ENCODE measurements at regions not wholly inside any gene's neighbourhood (a gene's known extent, or its start where the extent isn't known, plus 50 kb on each side); places are given as distances from the start of the nearest gene placed in this dataset.

DNA sequence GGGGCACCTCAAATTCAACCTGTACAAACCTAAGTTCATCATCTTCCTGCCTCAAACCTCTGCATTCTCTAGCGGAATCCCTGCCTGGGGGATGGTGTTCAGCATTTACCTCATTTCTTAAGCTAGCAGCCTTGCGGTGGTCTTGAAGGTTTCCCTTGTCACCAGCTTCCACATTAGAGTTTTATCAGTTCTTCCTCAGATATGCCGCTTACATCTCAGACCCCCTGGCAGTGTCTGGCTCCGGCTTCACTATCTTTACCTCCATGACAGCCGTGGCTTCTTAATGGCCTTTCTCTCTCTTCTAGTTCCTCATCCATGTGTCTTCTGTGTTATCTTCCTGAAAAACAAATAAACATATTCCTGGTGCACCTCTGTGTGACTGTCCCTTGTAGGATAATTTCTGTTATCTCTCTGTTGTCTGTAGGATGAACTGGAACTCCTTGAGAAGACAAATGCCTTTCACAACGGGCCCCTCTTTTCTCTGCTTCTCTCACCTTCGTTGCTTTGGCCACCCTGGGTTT, 101.1 kb upstream of the BMPER start:
- no peaks in the 10 kb centered on the region for H4K20me1 ChIP-seq (ENCODE audit: insufficient read depth)
- H3K4me3 ChIP-seq (replicated peaks in 1 of 2; ENCODE audit: low read depth in 1 of 2, low read length in 2 of 2): no peak overlapping the region
- no peaks in the 10 kb centered on the region for H3K9me2 ChIP-seq (ENCODE audit: insufficient read depth)
- no peak overlapping the region for H3K9ac ChIP-seq (ENCODE audit: low read length)
- ChIA-PET RAD21 (ENCODE audit: low non-redundant PET in 1 of 2, low total read pairs in 2 of 2, uncharacterized antibody in 2 of 2, unreplicated experiment in 2 of 2) (no interaction called here), CTCF (no interaction called here), POLR2A (no interaction called here)
- peaks cover 4% of the 10 kb centered on the region; the same call in 1 of the 2 replicates for H3K27me3 ChIP-seq (ENCODE audit: insufficient read depth, low read length)
- H3K9me3 ChIP-seq (ENCODE audit: control insufficient read depth in 1 of 2, insufficient read depth in 1 of 2, low read depth in 1 of 2, low read length in 2 of 2): no peaks in the 10 kb centered on the region
- H2AFZ ChIP-seq (ENCODE audit: low read depth, low read length, poor library complexity, severe bottlenecking): no peak overlapping the region
- DNase-seq (ENCODE audit: low read depth, low spot score) (no peak), ATAC-seq (no peak)
- no peak overlapping the region for H3K4me2 ChIP-seq (ENCODE audit: low read length)
- TF ChIP-seq ZNF274 (IDR thresholded peaks at IDR 0.05; ENCODE audit: low read depth, low read length) (no peak), SP1 (IDR thresholded peaks at IDR 0.05; ENCODE audit: low read depth) (no peak), CBX3 (IDR thresholded peaks at IDR 0.05; ENCODE audit: low read depth) (no peak), ZFX (IDR thresholded peaks at IDR 0.05) (no peak)
- no TSS peak for BruUV-seq (replicated peaks)
- H3K4me1 ChIP-seq (ENCODE audit: control insufficient read depth in 1 of 2, insufficient read depth in 2 of 2, low read length in 2 of 2): 0 out of 4 replicates have a peak, but pooled peaks cover 0 to 5% of the 10 kb centered on the region in 2 experiments
- no peaks in the 10 kb centered on the region for H3K36me3 ChIP-seq (ENCODE audit: control insufficient read depth in 1 of 2, insufficient read depth in 2 of 2, low read length in 2 of 2)
- no peak overlapping the region for H3K27ac ChIP-seq (ENCODE audit: low read depth, low read length)
- intact Hi-C loops (cut with micrococcal nuclease): no loop called here
- H3K79me2 ChIP-seq (ENCODE audit: insufficient read depth, low read length): no peaks in the 10 kb centered on the region

DNA sequence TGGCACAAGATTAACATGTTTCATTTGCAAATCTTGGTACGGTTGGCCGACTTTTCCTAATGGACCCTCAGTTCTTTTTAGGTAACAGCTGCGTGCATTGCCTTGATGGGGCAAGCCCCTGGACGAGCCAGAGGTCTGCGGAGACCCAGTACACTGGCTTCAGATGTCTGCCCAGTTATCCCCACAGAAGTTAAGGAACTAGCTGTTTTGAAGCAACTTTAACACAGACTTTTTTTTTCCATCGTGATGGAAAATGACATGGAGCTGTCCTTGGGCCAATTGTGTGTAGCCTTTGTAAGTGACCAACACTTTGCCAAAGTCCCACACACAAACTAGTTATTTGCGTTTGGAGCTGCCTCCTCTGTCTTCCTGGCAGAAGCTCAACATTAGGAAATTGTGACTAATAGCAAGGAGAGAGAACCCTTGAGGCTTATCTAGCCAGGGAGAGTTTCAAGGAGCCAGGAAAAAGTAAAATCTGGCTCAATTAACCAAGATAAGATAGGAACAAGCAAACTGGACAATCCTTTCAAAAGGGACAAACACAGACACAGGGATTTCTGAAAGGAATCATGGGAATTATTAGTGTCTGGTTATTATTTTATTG, 99.6 kb upstream of the BMPER start:
- Histone ChIP-seq H3K27ac (ENCODE audit: low read depth, low read length) (no peak overlapping the region), H3K9me2 (ENCODE audit: insufficient read depth) (no peaks in the 10 kb centered on the region), H3K9ac (ENCODE audit: low read length) (no peak overlapping the region), H3K4me2 (ENCODE audit: low read length) (no peak overlapping the region), H3K27me3 (ENCODE audit: insufficient read depth, low read length) (peaks cover 4% of the 10 kb centered on the region; the same call in 1 of the 2 replicates), H4K20me1 (ENCODE audit: insufficient read depth) (no peaks in the 10 kb centered on the region), H3K9me3 (ENCODE audit: control insufficient read depth in 1 of 2, insufficient read depth in 1 of 2, low read depth in 1 of 2, low read length in 2 of 2) (no peaks in the 10 kb centered on the region), H3K36me3 (ENCODE audit: control insufficient read depth in 1 of 2, insufficient read depth in 2 of 2, low read length in 2 of 2) (no peaks in the 10 kb centered on the region), H2AFZ (ENCODE audit: low read depth, low read length, poor library complexity, severe bottlenecking) (no peak overlapping the region), H3K4me3 (replicated peaks in 1 of 2; ENCODE audit: low read depth in 1 of 2, low read length in 2 of 2) (no peak overlapping the region), H3K4me1 (ENCODE audit: control insufficient read depth in 1 of 2, insufficient read depth in 2 of 2, low read length in 2 of 2) (0 out of 4 replicates have a peak, but pooled peaks cover 0 to 5% of the 10 kb centered on the region in 2 experiments), H3K79me2 (ENCODE audit: insufficient read depth, low read length) (no peaks in the 10 kb centered on the region)
- POLR2A ChIA-PET: no interaction called here
- DNase-seq (ENCODE audit: low read depth, low spot score) (no peak), ATAC-seq (no peak)
- no TSS peak for BruUV-seq (replicated peaks)
- RAD21 ChIA-PET (ENCODE audit: low non-redundant PET in 1 of 2, low total read pairs in 2 of 2, uncharacterized antibody in 2 of 2, unreplicated experiment in 2 of 2): no interaction called here
- CTCF ChIA-PET: interaction anchor here (1.2 kb wide), 1 partner anchor 89 kb away, joined by 3 read pairs; no protein-coding TSS in a partner anchor
- TF ChIP-seq POLR2AphosphoS5 (IDR thresholded peaks at IDR 0.05; ENCODE audit: low read depth, low read length): no peak
- no peak for TF ChIP-seq JUND (IDR thresholded peaks at IDR 0.05)
- TF ChIP-seq FOSL1 (IDR thresholded peaks at IDR 0.05; ENCODE audit: low read depth): no peak
- no peak for TF ChIP-seq CEBPB (IDR thresholded peaks at IDR 0.05; ENCODE audit: low read depth)
- no peak for TF ChIP-seq RAD21 (IDR thresholded peaks at IDR 0.05; ENCODE audit: low read depth)
- no peak for TF ChIP-seq POLR2A (IDR thresholded peaks at IDR 0.05; ENCODE audit: borderline replicate concordance, extremely low read depth, insufficient read depth, insufficient read length)
- intact Hi-C loops (cut with micrococcal nuclease): loop anchor here (5.0 kb wide), 1 partner anchor 563 kb away; no protein-coding TSS in a partner anchor

Measured in HCT116 (cell line).